CD14-positive monocyte (primary cell): ENCODE measurements at regions not wholly inside any gene's neighbourhood (a gene's known extent, or its start where the extent isn't known, plus 50 kb on each side); places are given as distances from the start of the nearest gene placed in this dataset.

ENCODE experiments used
- DNase-seq, 3 donors: peaks; one replicate each; pipeline ENCODE4 v3.0.0-alpha.2; 2011 to 2022
- H2AFZ ChIP-seq: 2 replicates; pipeline ENCODE4 v1.6.0; 2012; ENCODE audit warnings: mild to moderate bottlenecking, low read depth, low read length, inconsistent platforms; ENCODE audit not compliant: insufficient read depth, poor library complexity, severe bottlenecking
- H3K27ac ChIP-seq, 2 donors: 1 replicate in 1 of 2; 2 replicates in 1 of 2; pipeline ENCODE4 v1.5.1; 2012 to 2013; ENCODE audit warnings: low read length in 2 of 2, control low read depth in 1 of 2, inconsistent platforms in 1 of 2, low read depth in 1 of 2, mild to moderate bottlenecking in 1 of 2
- H3K27me3 ChIP-seq, 2 donors: one replicate each; pipeline versions ENCODE4 v1.6.0 to v1.6.1; 2011 to 2013; ENCODE audit warnings: low read length in 2 of 2; ENCODE audit not compliant: control insufficient read depth in 2 of 2, insufficient read depth in 2 of 2
- H3K36me3 ChIP-seq, 2 donors: replicated peaks in 1 of 2; 1 replicate in 1 of 2; 2 replicates in 1 of 2; pipeline versions ENCODE4 v1.5.1 to v1.6.1; 2012 to 2013; ENCODE audit warnings: low read length in 2 of 2, control low read depth in 1 of 2, inconsistent platforms in 1 of 2, mild to moderate bottlenecking in 1 of 2; ENCODE audit not compliant: insufficient read depth in 2 of 2, control insufficient read depth in 1 of 2
- H3K4me1 ChIP-seq, 2 donors: 1 replicate in 1 of 2; 2 replicates in 1 of 2; pipeline versions ENCODE4 v1.5.1 to v1.6.1; 2012 to 2013; ENCODE audit warnings: low read length in 2 of 2, control low read depth in 1 of 2, inconsistent platforms in 1 of 2, mild to moderate bottlenecking in 1 of 2, moderate library complexity in 1 of 2; ENCODE audit not compliant: insufficient read depth in 2 of 2, control insufficient read depth in 1 of 2
- H3K4me2 ChIP-seq: replicated peaks from 2 replicates; pipeline ENCODE3; 2012; ENCODE audit warnings: low read length, moderate library complexity, mild to moderate bottlenecking; ENCODE audit not compliant: poor library complexity, severe bottlenecking; ENCODE audit errors: extremely low read depth
- H3K4me3 ChIP-seq, 3 experiments: fragments of 200-600 bp in 1 of 3; sonication (generic) in 1 of 3; replicated peaks in 1 of 3; 1 replicate in 2 of 3; 2 replicates in 1 of 3; pipeline ENCODE4 v1.5.1; 2011 to 2013; ENCODE audit warnings: low read length in 3 of 3, mild to moderate bottlenecking in 3 of 3, control low read depth in 2 of 3, low read depth in 2 of 3, inconsistent platforms in 1 of 3, moderate library complexity in 1 of 3
- H3K79me2 ChIP-seq: 2 replicates; pipeline ENCODE4 v1.6.0; 2012; ENCODE audit warnings: mild to moderate bottlenecking, control low read depth, inconsistent platforms, low read length, moderate library complexity; ENCODE audit not compliant: insufficient read depth
- H3K9ac ChIP-seq: 2 replicates; pipeline ENCODE4 v1.6.0; 2017; ENCODE audit warnings: low read length, mild to moderate bottlenecking; ENCODE audit not compliant: insufficient read depth, poor library complexity, severe bottlenecking
- H3K9me3 ChIP-seq, 2 donors: replicated peaks in 1 of 2; 1 replicate in 1 of 2; 2 replicates in 1 of 2; pipeline versions ENCODE4 v1.5.1 to v1.6.1; 2012 to 2013; ENCODE audit warnings: low read length in 2 of 2, control low read depth in 1 of 2; ENCODE audit not compliant: control insufficient read depth in 1 of 2, insufficient read depth in 1 of 2
- H4K20me1 ChIP-seq: 2 replicates; pipeline ENCODE4 v1.6.0; 2012; ENCODE audit warnings: mild to moderate bottlenecking, low read length, control low read depth, moderate library complexity; ENCODE audit not compliant: insufficient read depth
- H3K27ac Mint-ChIP-seq, 7 donors: one replicate each; pipeline ENCODE4 v1.8.0; 2020; ENCODE audit warnings: mild to moderate bottlenecking in 7 of 7, mixed read lengths in 7 of 7, moderate library complexity in 6 of 7, inconsistent platforms in 2 of 7
- H3K27me3 Mint-ChIP-seq, 3 donors: one replicate each; pipeline ENCODE4 v1.8.0; 2021 to 2022; ENCODE audit warnings: low read depth in 3 of 3, mild to moderate bottlenecking in 3 of 3, mixed read lengths in 3 of 3, moderate library complexity in 3 of 3, inconsistent platforms in 1 of 3
- H3K36me3 Mint-ChIP-seq, 2 donors: one replicate each; pipeline ENCODE4 v1.8.0; 2020; ENCODE audit warnings: mixed read lengths in 2 of 2, inconsistent platforms in 1 of 2, mild to moderate bottlenecking in 1 of 2
- H3K4me1 Mint-ChIP-seq: one replicate; pipeline ENCODE4 v1.8.0; 2020; ENCODE audit warnings: mild to moderate bottlenecking, mixed read lengths
- H3K4me3 Mint-ChIP-seq, 2 donors: one replicate each; pipeline ENCODE4 v1.8.0; 2020; ENCODE audit warnings: mild to moderate bottlenecking in 2 of 2, mixed read lengths in 2 of 2, moderate library complexity in 1 of 2
- H3K9me3 Mint-ChIP-seq, 7 donors: one replicate each; pipeline ENCODE4 v1.8.0; 2020 to 2022; ENCODE audit warnings: mixed read lengths in 7 of 7, mild to moderate bottlenecking in 6 of 7, moderate library complexity in 6 of 7, inconsistent platforms in 2 of 7
- CTCF ChIP-seq: fragments of 200-600 bp; IDR thresholded peaks from one replicate; pipeline ENCODE4 v1.8.0; 2022; ENCODE audit warnings: antibody characterized with exemption, mild to moderate bottlenecking
- WGBS: methylation state at CpG from one replicate; pipeline ENCODE4 v1.1.5; 2013; ENCODE audit warnings: missing lambda C conversion rate; ENCODE audit not compliant: insufficient coverage; 5-methylcytosine and 5-hydroxymethylcytosine counted together
- intact Hi-C, 2 donors: fragments of 100-400 bp; cut with micrococcal nuclease; formaldehyde crosslinking; loops; one replicate each; pipeline versions ENCODE4 v1.15.0 to v1.15.1; 2023

- intact Hi-C loops: no loop called here
- TF ChIP-seq CTCF: no peak
- H3K9ac ChIP-seq: no peak overlapping the region
- H3K36me3 ChIP-seq: no peaks in the 10 kb centered on the region
- H3K79me2 ChIP-seq: no peaks in the 10 kb centered on the region
- Mint-ChIP-seq H3K4me3 (no peak overlapping the region), H3K36me3 (no peaks in the 10 kb centered on the region), H3K27ac (no peak overlapping the region), H3K9me3 (peaks cover 0 to 4% (median 0%) of the 10 kb centered on the region in 7 donors), H3K4me1 (no peaks in the 10 kb centered on the region), H3K27me3 (no peaks in the 10 kb centered on the region)
- H3K9me3 ChIP-seq: no peaks in the 10 kb centered on the region
- no peak overlapping the region for H3K4me3 ChIP-seq
- no peak overlapping the region for H3K27ac ChIP-seq
- no peaks in the 10 kb centered on the region for H3K4me1 ChIP-seq
- no peak for DNase-seq
- no peak overlapping the region for H2AFZ ChIP-seq
- H3K4me2 ChIP-seq: no peak overlapping the region
- H4K20me1 ChIP-seq: no peaks in the 10 kb centered on the region
- H3K27me3 ChIP-seq: no peaks in the 10 kb centered on the region
Measured at GRCh38 chr5:152337484-152337883, 67.6 kb downstream of the NMUR2 start.

DNA sequence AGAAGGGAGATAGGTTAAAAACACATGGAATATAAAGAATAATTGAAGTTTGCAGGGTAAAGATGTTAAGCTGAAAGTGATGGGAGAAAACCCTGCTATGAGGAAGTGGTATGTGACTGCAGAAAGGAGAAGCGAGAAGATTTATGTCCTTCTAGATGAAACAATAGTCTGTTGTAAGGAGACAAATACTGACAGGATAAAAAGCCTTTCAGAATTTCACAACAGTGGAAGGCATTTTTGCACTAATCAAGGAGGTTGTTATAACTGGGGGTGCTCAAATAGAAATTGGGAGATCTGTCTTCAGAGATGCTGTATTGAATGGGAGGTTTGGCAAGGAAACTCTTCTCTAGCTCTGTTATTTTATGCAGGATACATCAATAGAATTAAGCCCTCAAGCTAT is 69.6 kb downstream of the NMUR2 start:
- no peaks in the 10 kb centered on the region for H3K27me3 Mint-ChIP-seq
- no CpG with 5 or more reads among the region's 1 CpG for WGBS
- H3K36me3 ChIP-seq: no peaks in the 10 kb centered on the region

More for the DNA sequence above, 69.6 kb downstream of the NMUR2 start:
- Histone ChIP-seq H3K27me3 (no peaks in the 10 kb centered on the region), H3K9me3 (no peaks in the 10 kb centered on the region), H3K27ac (no peak overlapping the region), H4K20me1 (no peaks in the 10 kb centered on the region), H3K4me3 (no peak overlapping the region), H3K4me2 (no peak overlapping the region), H3K79me2 (no peaks in the 10 kb centered on the region), H3K4me1 (no peaks in the 10 kb centered on the region), H2AFZ (no peak overlapping the region), H3K9ac (no peak overlapping the region)
- peaks cover 0 to 4% (median 0%) of the 10 kb centered on the region in 7 donors for H3K9me3 Mint-ChIP-seq
- H3K4me1 Mint-ChIP-seq: no peaks in the 10 kb centered on the region
- no peak for TF ChIP-seq CTCF
- no peak overlapping the region for H3K4me3 Mint-ChIP-seq
- no peaks in the 10 kb centered on the region for H3K36me3 Mint-ChIP-seq
- intact Hi-C loops: no loop called here
- H3K27ac Mint-ChIP-seq: no peak overlapping the region
- no peak for DNase-seq
